ENCODE measurements at regions not wholly inside any gene's neighbourhood (a gene's known extent, or its start where the extent isn't known, plus 50 kb on each side); places are given as distances from the start of the nearest gene placed in this dataset.

GRCh38 chr1:221875004-221875330 is 133.1 kb upstream of the DUSP10 start:
- H3K36me3 ChIP-seq (ENCODE audit: insufficient read depth, low read length): no peaks in the 10 kb centered on the region
- 71% methylated on average over 4 of the region's 4 CpGs for WGBS
- no peaks in the 10 kb centered on the region for H3K9me3 ChIP-seq (ENCODE audit: insufficient read depth, low read depth, low read length)
- no peaks in the 10 kb centered on the region for H3K27me3 ChIP-seq (ENCODE audit: insufficient read depth, low read length)
- H3K9ac ChIP-seq (ENCODE audit: low read depth, low read length): no peak overlapping the region
- H3K4me3 ChIP-seq (ENCODE audit: low read length): no peak overlapping the region
- H3K4me1 ChIP-seq (ENCODE audit: insufficient read depth, low read length): no peaks in the 10 kb centered on the region
- no peak overlapping the region for H3K27ac ChIP-seq (ENCODE audit: low read depth, low read length)

- Histone ChIP-seq H3K4me1 (ENCODE audit: insufficient read depth, low read length) (no peaks in the 10 kb centered on the region), H3K9me3 (ENCODE audit: insufficient read depth, low read depth, low read length) (no peaks in the 10 kb centered on the region), H3K4me3 (ENCODE audit: low read length) (no peak overlapping the region), H3K27ac (ENCODE audit: low read depth, low read length) (no peak overlapping the region), H3K9ac (ENCODE audit: low read depth, low read length) (no peak overlapping the region), H3K27me3 (ENCODE audit: insufficient read depth, low read length) (no peaks in the 10 kb centered on the region), H3K36me3 (ENCODE audit: insufficient read depth, low read length) (no peaks in the 10 kb centered on the region)
- 85% methylated on average over 3 of the region's 3 CpGs for WGBS
Measured at GRCh38 chr1:221874285-221875003, 132.6 kb upstream of the DUSP10 start.

GRCh38 chr1:221873673-221874072 is 131.8 kb upstream of the DUSP10 start:
- Histone ChIP-seq H3K4me1 (ENCODE audit: insufficient read depth, low read length) (no peaks in the 10 kb centered on the region), H3K27me3 (ENCODE audit: insufficient read depth, low read length) (no peaks in the 10 kb centered on the region), H3K9me3 (ENCODE audit: insufficient read depth, low read depth, low read length) (no peaks in the 10 kb centered on the region), H3K27ac (ENCODE audit: low read depth, low read length) (no peak overlapping the region), H3K9ac (ENCODE audit: low read depth, low read length) (no peak overlapping the region), H3K4me3 (ENCODE audit: low read length) (no peak overlapping the region), H3K36me3 (ENCODE audit: insufficient read depth, low read length) (no peaks in the 10 kb centered on the region)
- 92% methylated on average over 2 of the region's 2 CpGs for WGBS

GRCh38 chr1:221871056-221871455 is 129.2 kb upstream of the DUSP10 start:
- H3K9me3 ChIP-seq (ENCODE audit: insufficient read depth, low read depth, low read length): no peaks in the 10 kb centered on the region
- no peak overlapping the region for H3K27ac ChIP-seq (ENCODE audit: low read depth, low read length)
- no peak overlapping the region for H3K9ac ChIP-seq (ENCODE audit: low read depth, low read length)
- H3K27me3 ChIP-seq (ENCODE audit: insufficient read depth, low read length): no peaks in the 10 kb centered on the region
- no peak overlapping the region for H3K4me3 ChIP-seq (ENCODE audit: low read length)
- no peaks in the 10 kb centered on the region for H3K4me1 ChIP-seq (ENCODE audit: insufficient read depth, low read length)
- WGBS: 94% methylated on average over 4 of the region's 6 CpGs
- H3K36me3 ChIP-seq (ENCODE audit: insufficient read depth, low read length): no peaks in the 10 kb centered on the region

- WGBS: 97% methylated on average over 3 of the region's 3 CpGs
- no peak overlapping the region for H3K4me3 ChIP-seq (ENCODE audit: low read length)
Measured at GRCh38 chr1:221869779-221870178, 127.9 kb upstream of the DUSP10 start.

GRCh38 chr1:221868593-221869303 is 126.9 kb upstream of the DUSP10 start:
- no peak overlapping the region for H3K4me3 ChIP-seq (ENCODE audit: low read length)
- no peak overlapping the region for H3K9ac ChIP-seq (ENCODE audit: low read depth, low read length)
- H3K27ac ChIP-seq (ENCODE audit: low read depth, low read length): no peak overlapping the region
- H3K4me1 ChIP-seq (ENCODE audit: insufficient read depth, low read length): no peaks in the 10 kb centered on the region
- H3K9me3 ChIP-seq (ENCODE audit: insufficient read depth, low read depth, low read length): no peaks in the 10 kb centered on the region
- WGBS: 80% methylated on average over 3 of the region's 3 CpGs
- no peaks in the 10 kb centered on the region for H3K36me3 ChIP-seq (ENCODE audit: insufficient read depth, low read length)
- no peaks in the 10 kb centered on the region for H3K27me3 ChIP-seq (ENCODE audit: insufficient read depth, low read length)

More at GRCh38 chr1:221869779-221870178, 127.9 kb upstream of the DUSP10 start:
- no peak overlapping the region for H3K9ac ChIP-seq (ENCODE audit: low read depth, low read length)
- no peaks in the 10 kb centered on the region for H3K36me3 ChIP-seq (ENCODE audit: insufficient read depth, low read length)
- H3K27ac ChIP-seq (ENCODE audit: low read depth, low read length): no peak overlapping the region
- H3K4me1 ChIP-seq (ENCODE audit: insufficient read depth, low read length): no peaks in the 10 kb centered on the region
- no peaks in the 10 kb centered on the region for H3K9me3 ChIP-seq (ENCODE audit: insufficient read depth, low read depth, low read length)
- H3K27me3 ChIP-seq (ENCODE audit: insufficient read depth, low read length): no peaks in the 10 kb centered on the region

GRCh38 chr1:221867003-221867402 is 125.1 kb upstream of the DUSP10 start:
- H3K27me3 ChIP-seq (ENCODE audit: insufficient read depth, low read length): no peaks in the 10 kb centered on the region
- no peaks in the 10 kb centered on the region for H3K36me3 ChIP-seq (ENCODE audit: insufficient read depth, low read length)
- H3K9me3 ChIP-seq (ENCODE audit: insufficient read depth, low read depth, low read length): no peaks in the 10 kb centered on the region
- WGBS: 96% methylated on average over 1 of the region's 1 CpG
- no peak overlapping the region for H3K9ac ChIP-seq (ENCODE audit: low read depth, low read length)
- no peaks in the 10 kb centered on the region for H3K4me1 ChIP-seq (ENCODE audit: insufficient read depth, low read length)
- no peak overlapping the region for H3K27ac ChIP-seq (ENCODE audit: low read depth, low read length)
- H3K4me3 ChIP-seq (ENCODE audit: low read length): no peak overlapping the region

- Histone ChIP-seq H3K36me3 (ENCODE audit: insufficient read depth, low read length) (no peaks in the 10 kb centered on the region), H3K4me3 (ENCODE audit: low read length) (no peak overlapping the region), H3K27ac (ENCODE audit: low read depth, low read length) (no peak overlapping the region), H3K4me1 (ENCODE audit: insufficient read depth, low read length) (no peaks in the 10 kb centered on the region), H3K9ac (ENCODE audit: low read depth, low read length) (no peak overlapping the region), H3K27me3 (ENCODE audit: insufficient read depth, low read length) (no peaks in the 10 kb centered on the region), H3K9me3 (ENCODE audit: insufficient read depth, low read depth, low read length) (no peaks in the 10 kb centered on the region)
- 93% methylated on average over 4 of the region's 4 CpGs for WGBS
Measured at GRCh38 chr1:221865808-221866207, 123.9 kb upstream of the DUSP10 start.

- H3K4me1 ChIP-seq (ENCODE audit: insufficient read depth, low read length): no peaks in the 10 kb centered on the region
- no peaks in the 10 kb centered on the region for H3K9me3 ChIP-seq (ENCODE audit: insufficient read depth, low read depth, low read length)
- H3K27me3 ChIP-seq (ENCODE audit: insufficient read depth, low read length): no peaks in the 10 kb centered on the region
- H3K9ac ChIP-seq (ENCODE audit: low read depth, low read length): no peak overlapping the region
- WGBS: 84% methylated on average over 3 of the region's 3 CpGs
- no peak overlapping the region for H3K4me3 ChIP-seq (ENCODE audit: low read length)
- H3K36me3 ChIP-seq (ENCODE audit: insufficient read depth, low read length): no peaks in the 10 kb centered on the region
- no peak overlapping the region for H3K27ac ChIP-seq (ENCODE audit: low read depth, low read length)
Measured at GRCh38 chr1:221863635-221864034, 121.7 kb upstream of the DUSP10 start.

- H3K27me3 ChIP-seq (ENCODE audit: insufficient read depth, low read length): no peaks in the 10 kb centered on the region
- 97% methylated on average over 3 of the region's 3 CpGs for WGBS
- H3K4me1 ChIP-seq (ENCODE audit: insufficient read depth, low read length): no peaks in the 10 kb centered on the region
- H3K4me3 ChIP-seq (ENCODE audit: low read length): no peak overlapping the region
- no peaks in the 10 kb centered on the region for H3K9me3 ChIP-seq (ENCODE audit: insufficient read depth, low read depth, low read length)
- no peak overlapping the region for H3K9ac ChIP-seq (ENCODE audit: low read depth, low read length)
- no peaks in the 10 kb centered on the region for H3K36me3 ChIP-seq (ENCODE audit: insufficient read depth, low read length)
- no peak overlapping the region for H3K27ac ChIP-seq (ENCODE audit: low read depth, low read length)
Measured at GRCh38 chr1:221862971-221863370, 121.1 kb upstream of the DUSP10 start.

- H3K36me3 ChIP-seq (ENCODE audit: insufficient read depth, low read length): no peaks in the 10 kb centered on the region
- H3K9me3 ChIP-seq (ENCODE audit: insufficient read depth, low read depth, low read length): no peaks in the 10 kb centered on the region
- H3K27ac ChIP-seq (ENCODE audit: low read depth, low read length): no peak overlapping the region
- no peak overlapping the region for H3K4me3 ChIP-seq (ENCODE audit: low read length)
- H3K4me1 ChIP-seq (ENCODE audit: insufficient read depth, low read length): peaks cover 3% of the 10 kb centered on the region; the same call in 1 of the 2 replicates
- whole genome bisulfite sequencing: 91% methylated on average over 3 of the region's 3 CpGs
- H3K9ac ChIP-seq (ENCODE audit: low read depth, low read length): no peak overlapping the region
- H3K27me3 ChIP-seq (ENCODE audit: insufficient read depth, low read length): no peaks in the 10 kb centered on the region
Measured at GRCh38 chr1:221858818-221859611, 117.1 kb upstream of the DUSP10 start.
